HL-60 (cell line): ENCODE measurements at regions not wholly inside any gene's neighbourhood (a gene's known extent, or its start where the extent isn't known, plus 50 kb on each side); places are given as distances from the start of the nearest gene placed in this dataset.

Source experiments
- DNase-seq, 2 experiments: peaks; one replicate each; pipeline ENCODE4 v3.0.0-alpha.2; 2010 to 2020; ENCODE audit warnings: low read depth in 1 of 2, low spot score in 1 of 2
- H3K27ac ChIP-seq: fragments of 250-450 bp; sonication (Bioruptor Pico); replicated peaks from 2 replicates; pipeline ENCODE4 v1.5.1; 2020; ENCODE audit warnings: mild to moderate bottlenecking, moderate library complexity
- H3K27me3 ChIP-seq: fragments of 250-450 bp; sonication (Bioruptor Pico); 2 replicates; pipeline ENCODE4 v1.5.1; 2021; ENCODE audit warnings: mild to moderate bottlenecking, moderate library complexity; ENCODE audit not compliant: insufficient read depth, poor library complexity, severe bottlenecking
- H3K4me3 ChIP-seq: replicated peaks from 2 replicates; pipeline ENCODE4 v1.5.1; 2011; ENCODE audit warnings: mild to moderate bottlenecking, control low read depth, low read length; ENCODE audit not compliant: insufficient read depth
- GABPA ChIP-seq: IDR thresholded peaks from 2 replicates; pipeline ENCODE4 v1.6.1; 2012; ENCODE audit warnings: low read depth
- POLR2AphosphoS5 ChIP-seq: IDR thresholded peaks from 2 replicates; pipeline ENCODE4 v1.6.1; 2012; ENCODE audit warnings: low read depth
- SPI1 ChIP-seq: IDR thresholded peaks from 2 replicates; pipeline ENCODE4 v1.6.1; 2012; ENCODE audit warnings: low read depth, mild to moderate bottlenecking, borderline replicate concordance
- TF ChIP-seq, protein P1 (sequence below): IDR thresholded peaks from one replicate; pipeline ENCODE4 v1.5.1; 2011; ENCODE audit warnings: low read length, control low read depth, inconsistent platforms; ENCODE audit not compliant: insufficient read depth
- TF ChIP-seq, protein P2 (sequence below): IDR thresholded peaks from 2 replicates; pipeline ENCODE4 v1.6.1; 2012; ENCODE audit warnings: low read depth; ENCODE audit not compliant: insufficient replicate concordance

- H3K4me3 ChIP-seq, result no peak overlapping the region
- no peaks in the 10 kb centered on the region for H3K27me3 ChIP-seq
- TF ChIP-seq POLR2AphosphoS5, result no peak
- TF ChIP-seq, protein P1, sequence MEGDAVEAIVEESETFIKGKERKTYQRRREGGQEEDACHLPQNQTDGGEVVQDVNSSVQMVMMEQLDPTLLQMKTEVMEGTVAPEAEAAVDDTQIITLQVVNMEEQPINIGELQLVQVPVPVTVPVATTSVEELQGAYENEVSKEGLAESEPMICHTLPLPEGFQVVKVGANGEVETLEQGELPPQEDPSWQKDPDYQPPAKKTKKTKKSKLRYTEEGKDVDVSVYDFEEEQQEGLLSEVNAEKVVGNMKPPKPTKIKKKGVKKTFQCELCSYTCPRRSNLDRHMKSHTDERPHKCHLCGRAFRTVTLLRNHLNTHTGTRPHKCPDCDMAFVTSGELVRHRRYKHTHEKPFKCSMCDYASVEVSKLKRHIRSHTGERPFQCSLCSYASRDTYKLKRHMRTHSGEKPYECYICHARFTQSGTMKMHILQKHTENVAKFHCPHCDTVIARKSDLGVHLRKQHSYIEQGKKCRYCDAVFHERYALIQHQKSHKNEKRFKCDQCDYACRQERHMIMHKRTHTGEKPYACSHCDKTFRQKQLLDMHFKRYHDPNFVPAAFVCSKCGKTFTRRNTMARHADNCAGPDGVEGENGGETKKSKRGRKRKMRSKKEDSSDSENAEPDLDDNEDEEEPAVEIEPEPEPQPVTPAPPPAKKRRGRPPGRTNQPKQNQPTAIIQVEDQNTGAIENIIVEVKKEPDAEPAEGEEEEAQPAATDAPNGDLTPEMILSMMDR, result no peak
- TF ChIP-seq SPI1, result no peak
- TF ChIP-seq GABPA, result no peak
- TF ChIP-seq, protein P2, sequence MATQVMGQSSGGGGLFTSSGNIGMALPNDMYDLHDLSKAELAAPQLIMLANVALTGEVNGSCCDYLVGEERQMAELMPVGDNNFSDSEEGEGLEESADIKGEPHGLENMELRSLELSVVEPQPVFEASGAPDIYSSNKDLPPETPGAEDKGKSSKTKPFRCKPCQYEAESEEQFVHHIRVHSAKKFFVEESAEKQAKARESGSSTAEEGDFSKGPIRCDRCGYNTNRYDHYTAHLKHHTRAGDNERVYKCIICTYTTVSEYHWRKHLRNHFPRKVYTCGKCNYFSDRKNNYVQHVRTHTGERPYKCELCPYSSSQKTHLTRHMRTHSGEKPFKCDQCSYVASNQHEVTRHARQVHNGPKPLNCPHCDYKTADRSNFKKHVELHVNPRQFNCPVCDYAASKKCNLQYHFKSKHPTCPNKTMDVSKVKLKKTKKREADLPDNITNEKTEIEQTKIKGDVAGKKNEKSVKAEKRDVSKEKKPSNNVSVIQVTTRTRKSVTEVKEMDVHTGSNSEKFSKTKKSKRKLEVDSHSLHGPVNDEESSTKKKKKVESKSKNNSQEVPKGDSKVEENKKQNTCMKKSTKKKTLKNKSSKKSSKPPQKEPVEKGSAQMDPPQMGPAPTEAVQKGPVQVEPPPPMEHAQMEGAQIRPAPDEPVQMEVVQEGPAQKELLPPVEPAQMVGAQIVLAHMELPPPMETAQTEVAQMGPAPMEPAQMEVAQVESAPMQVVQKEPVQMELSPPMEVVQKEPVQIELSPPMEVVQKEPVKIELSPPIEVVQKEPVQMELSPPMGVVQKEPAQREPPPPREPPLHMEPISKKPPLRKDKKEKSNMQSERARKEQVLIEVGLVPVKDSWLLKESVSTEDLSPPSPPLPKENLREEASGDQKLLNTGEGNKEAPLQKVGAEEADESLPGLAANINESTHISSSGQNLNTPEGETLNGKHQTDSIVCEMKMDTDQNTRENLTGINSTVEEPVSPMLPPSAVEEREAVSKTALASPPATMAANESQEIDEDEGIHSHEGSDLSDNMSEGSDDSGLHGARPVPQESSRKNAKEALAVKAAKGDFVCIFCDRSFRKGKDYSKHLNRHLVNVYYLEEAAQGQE, result no peak
- H3K27ac ChIP-seq, result no peak overlapping the region
- no peak for DNase-seq
Measured at GRCh38 chr6:94446120-94446519, 1026.8 kb upstream of the EPHA7 start.

DNA sequence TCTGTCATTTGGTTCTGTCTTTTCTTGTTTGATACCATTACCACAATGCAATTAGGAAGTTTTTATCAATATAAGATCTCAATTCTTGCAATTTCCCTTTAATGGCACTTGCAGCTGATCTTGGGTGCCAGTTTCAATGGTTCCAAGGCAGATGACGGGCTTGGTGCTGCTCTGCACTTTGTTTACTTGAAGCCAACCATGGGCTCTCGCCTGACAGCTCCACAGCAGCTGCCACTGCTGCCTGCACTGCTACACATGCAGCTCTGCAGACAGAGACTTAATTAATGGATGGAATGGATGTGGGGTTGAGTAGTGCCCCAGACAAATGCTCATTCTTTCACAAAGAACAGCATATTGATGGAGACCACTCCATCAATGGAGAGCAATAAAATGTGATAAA lies 1024.3 kb upstream of the EPHA7 start:
- no peak overlapping the region for H3K27ac ChIP-seq
- TF ChIP-seq GABPA (no peak), POLR2AphosphoS5 (no peak), SPI1 (no peak)
- TF ChIP-seq, protein P2, result no peak
- TF ChIP-seq, protein P1, result no peak
- H3K27me3 ChIP-seq, result no peaks in the 10 kb centered on the region
- DNase-seq, result no peak
- no peak overlapping the region for H3K4me3 ChIP-seq

DNA sequence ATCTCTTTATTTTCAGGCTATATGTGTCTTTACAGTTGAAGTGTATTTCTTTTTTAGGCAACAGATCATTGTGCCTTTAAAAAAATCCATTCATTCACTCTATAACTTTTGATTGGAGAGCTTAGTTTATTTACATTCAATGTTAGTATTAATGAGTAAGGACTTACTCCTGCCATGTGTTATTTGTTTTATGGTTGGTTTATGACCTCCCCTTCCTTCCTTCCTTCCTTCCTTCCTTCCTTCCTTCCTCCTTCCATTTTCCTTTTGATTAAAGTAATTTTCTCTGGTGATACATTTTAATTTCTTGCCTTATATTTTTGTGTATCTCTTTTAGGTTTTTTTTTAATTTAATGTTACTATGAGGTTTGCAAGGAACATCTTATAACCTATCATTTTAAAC lies 1005.3 kb upstream of the EPHA7 start:
- Histone ChIP-seq H3K27ac (no peak overlapping the region), H3K4me3 (no peak overlapping the region), H3K27me3 (no peaks in the 10 kb centered on the region)
- no peak for DNase-seq
- TF ChIP-seq SPI1 (no peak), POLR2AphosphoS5 (no peak), GABPA (no peak)
- TF ChIP-seq, protein P2, result no peak
- TF ChIP-seq, protein P1, result no peak
